H9 (cell line): ENCODE measurements at regions not wholly inside any gene's neighbourhood (a gene's known extent, or its start where the extent isn't known, plus 50 kb on each side); places are given as distances from the start of the nearest gene placed in this dataset.

Experiments
- DNase-seq: peaks from one replicate; pipeline ENCODE4 v3.0.0-alpha.2; 2017
- H2AFZ ChIP-seq: one replicate; pipeline ENCODE4 v1.6.1; 2013; ENCODE audit warnings: mild to moderate bottlenecking, low read length, control low read depth, moderate library complexity
- H2AK5ac ChIP-seq: 2 replicates; pipeline ENCODE4 v1.6.1; 2013; ENCODE audit warnings: low read length, control low read depth, mixed read lengths; ENCODE audit not compliant: insufficient read length
- H2BK120ac ChIP-seq: one replicate; pipeline ENCODE4 v1.6.1; 2013; ENCODE audit warnings: low read depth, mild to moderate bottlenecking, low read length, control low read depth, inconsistent platforms; ENCODE audit not compliant: poor library complexity, severe bottlenecking
- H2BK12ac ChIP-seq: 2 replicates; pipeline ENCODE4 v1.6.1; 2013; ENCODE audit warnings: low read length, control low read depth, mixed read lengths, low read depth; ENCODE audit not compliant: insufficient read length
- H2BK15ac ChIP-seq: 2 replicates; pipeline ENCODE4 v1.6.1; 2013; ENCODE audit warnings: low read depth, low read length, control low read depth
- H2BK20ac ChIP-seq: one replicate; pipeline ENCODE4 v1.6.1; 2013; ENCODE audit warnings: low read depth, mild to moderate bottlenecking, low read length, control low read depth, inconsistent platforms; ENCODE audit not compliant: poor library complexity, severe bottlenecking
- H2BK5ac ChIP-seq: 2 replicates; pipeline ENCODE4 v1.6.1; 2013; ENCODE audit warnings: low read length, control low read depth, mixed read lengths; ENCODE audit not compliant: insufficient read length
- H3K14ac ChIP-seq: 2 replicates; pipeline ENCODE4 v1.6.1; 2013; ENCODE audit warnings: low read length, control low read depth; ENCODE audit not compliant: insufficient read depth
- H3K18ac ChIP-seq: 2 replicates; pipeline ENCODE4 v1.6.1; 2013; ENCODE audit warnings: low read depth, mild to moderate bottlenecking, mixed read lengths, low read length, control low read depth; ENCODE audit not compliant: insufficient read length
- H3K23ac ChIP-seq: 2 replicates; pipeline ENCODE4 v1.6.1; 2013; ENCODE audit warnings: low read length, control low read depth, mixed read lengths, low read depth; ENCODE audit not compliant: insufficient read length
- H3K23me2 ChIP-seq: 2 replicates; pipeline ENCODE4 v1.6.1; 2013; ENCODE audit warnings: low read depth, mild to moderate bottlenecking, mixed read lengths, low read length, control low read depth; ENCODE audit not compliant: insufficient read length, poor library complexity, severe bottlenecking
- H3K27ac ChIP-seq: 2 replicates; pipeline ENCODE4 v1.5.1; 2013; ENCODE audit warnings: low read length, control low read depth, mixed read lengths, low read depth; ENCODE audit not compliant: insufficient read length
- H3K27me3 ChIP-seq: 2 replicates; pipeline ENCODE4 v1.6.1; 2013; ENCODE audit warnings: low read length, control low read depth, inconsistent platforms; ENCODE audit not compliant: insufficient read depth
- H3K4ac ChIP-seq: 2 replicates; pipeline ENCODE4 v1.6.1; 2013; ENCODE audit warnings: low read depth, mild to moderate bottlenecking, control low read depth, inconsistent platforms, low read length, moderate library complexity
- H3K4me1 ChIP-seq: 2 replicates; pipeline ENCODE4 v1.6.1; 2013; ENCODE audit warnings: low read length, control low read depth, inconsistent platforms; ENCODE audit not compliant: insufficient read depth
- H3K4me2 ChIP-seq: 2 replicates; pipeline ENCODE4 v1.6.1; 2013; ENCODE audit warnings: low read length, control low read depth, mixed read lengths; ENCODE audit not compliant: insufficient read length, insufficient read depth
- H3K56ac ChIP-seq: 2 replicates; pipeline ENCODE4 v1.6.1; 2013; ENCODE audit warnings: low read depth, mild to moderate bottlenecking, mixed read lengths, low read length, control low read depth; ENCODE audit not compliant: insufficient read length
- H3K79me1 ChIP-seq: 2 replicates; pipeline ENCODE4 v1.6.1; 2013; ENCODE audit warnings: low read depth, mild to moderate bottlenecking, moderate library complexity, low read length, control low read depth, inconsistent platforms; ENCODE audit not compliant: insufficient read depth, poor library complexity, severe bottlenecking
- H3K79me2 ChIP-seq: 2 replicates; pipeline ENCODE4 v1.6.1; 2013; ENCODE audit warnings: low read length, control low read depth, inconsistent platforms; ENCODE audit not compliant: insufficient read depth
- H3K9ac ChIP-seq: 2 replicates; pipeline ENCODE4 v1.6.1; 2013; ENCODE audit warnings: low read length, control low read depth, mixed read lengths; ENCODE audit not compliant: insufficient read length; ENCODE audit errors: extremely low read depth
- H3K9me3 ChIP-seq: one replicate; pipeline ENCODE4 v1.6.1; 2013; ENCODE audit warnings: low read depth, low read length, inconsistent platforms; ENCODE audit not compliant: control insufficient read depth
- H3T11ph ChIP-seq: one replicate; pipeline ENCODE4 v1.6.1; 2013; ENCODE audit warnings: mild to moderate bottlenecking, low read length, control low read depth, inconsistent platforms
- H4K20me1 ChIP-seq: one replicate; pipeline ENCODE4 v1.6.1; 2013; ENCODE audit not compliant: control insufficient read depth, insufficient read length, insufficient read depth
- H4K5ac ChIP-seq: 2 replicates; pipeline ENCODE4 v1.6.1; 2013; ENCODE audit warnings: low read depth, mild to moderate bottlenecking, mixed read lengths, low read length, control low read depth; ENCODE audit not compliant: insufficient read length
- H4K8ac ChIP-seq: replicated peaks from 2 replicates; pipeline ENCODE4 v1.6.1; 2013; ENCODE audit warnings: low read length, control low read depth, mixed read lengths, low read depth; ENCODE audit not compliant: insufficient read length
- H4K91ac ChIP-seq: 2 replicates; pipeline ENCODE4 v1.6.1; 2013; ENCODE audit warnings: low read depth, mild to moderate bottlenecking, moderate library complexity, mixed read lengths, low read length, control low read depth; ENCODE audit not compliant: insufficient read length
- H3K27ac Mint-ChIP-seq, 3 experiments: 2 replicates in 2 of 3; 3 replicates in 1 of 3; pipeline ENCODE4 v1.8.0; 2020 to 2021; ENCODE audit warnings: mixed read lengths in 3 of 3, mild to moderate bottlenecking in 1 of 3, moderate library complexity in 1 of 3
- H3K27me3 Mint-ChIP-seq: 2 replicates; pipeline ENCODE4 v1.8.0; 2021; ENCODE audit warnings: low read depth, mild to moderate bottlenecking, moderate library complexity, mixed read lengths
- H3K36me3 Mint-ChIP-seq, 3 experiments: 2 replicates in 2 of 3; 3 replicates in 1 of 3; pipeline ENCODE4 v1.8.0; 2020 to 2021; ENCODE audit warnings: low read depth in 3 of 3, mixed read lengths in 3 of 3; ENCODE audit not compliant: insufficient read depth in 1 of 3
- H3K4me1 Mint-ChIP-seq, 2 experiments: 2 replicates each; pipeline ENCODE4 v1.8.0; 2020; ENCODE audit warnings: mixed read lengths in 2 of 2
- H3K4me3 Mint-ChIP-seq, 2 experiments: 2 replicates in 1 of 2; 3 replicates in 1 of 2; pipeline ENCODE4 v1.8.0; 2020 to 2021; ENCODE audit warnings: mild to moderate bottlenecking in 2 of 2, mixed read lengths in 2 of 2, moderate library complexity in 1 of 2
- H3K9me3 Mint-ChIP-seq, 2 experiments: 2 replicates in 1 of 2; 3 replicates in 1 of 2; pipeline ENCODE4 v1.8.0; 2020; ENCODE audit warnings: mild to moderate bottlenecking in 2 of 2, mixed read lengths in 2 of 2, moderate library complexity in 1 of 2
- CTCF ChIP-seq: fragments of 200-600 bp; sonication (generic); conservative IDR thresholded peaks from 3 replicates; pipeline ENCODE4 v1.8.0; 2021; ENCODE audit warnings: antibody characterized with exemption, mild to moderate bottlenecking
- WGBS: extraction: QIAGEN DNeasy Blood & Tissue Kit; methylation state at CpG from one replicate; pipeline ENCODE4 v1.1.7; 2013; ENCODE audit warnings: missing lambda C conversion rate, low lambda C conversion rate, mixed read lengths; ENCODE audit not compliant: insufficient read length; ENCODE audit errors: extremely low coverage; 5-methylcytosine and 5-hydroxymethylcytosine counted together

GRCh38 chr1:244207935-244208244 lies 156.8 kb downstream of the ZBTB18 start:
- H4K8ac ChIP-seq = no peak overlapping the region
- no peak overlapping the region for H2AK5ac ChIP-seq
- no peak overlapping the region for H3K4ac ChIP-seq
- no peak for DNase-seq
- H2BK5ac ChIP-seq = no peak overlapping the region
- H3K9me3 ChIP-seq = no peaks in the 10 kb centered on the region
- H3K18ac ChIP-seq = no peak overlapping the region
- H2BK12ac ChIP-seq = no peak overlapping the region
- no peaks in the 10 kb centered on the region for H3K4me1 ChIP-seq
- no peaks in the 10 kb centered on the region for H3K23me2 ChIP-seq
- H3T11ph ChIP-seq = no peak overlapping the region
- H3K23ac ChIP-seq = no peak overlapping the region
- Mint-ChIP-seq H3K4me3 (no peak overlapping the region), H3K4me1 (peaks cover 2 to 5% of the 10 kb centered on the region in 2 experiments; a peak in 3 of 4 replicates), H3K36me3 (no peaks in the 10 kb centered on the region), H3K27ac (no peak overlapping the region), H3K27me3 (no peaks in the 10 kb centered on the region; the same call in 1 of the 2 replicates), H3K9me3 (no peaks in the 10 kb centered on the region)
- H3K79me1 ChIP-seq = no peaks in the 10 kb centered on the region
- no peaks in the 10 kb centered on the region for H3K27me3 ChIP-seq
- WGBS = no CpG with 5 or more reads among the region's 2 CpGs
- H3K9ac ChIP-seq = no peak overlapping the region
- H4K5ac ChIP-seq = no peak overlapping the region
- no peak overlapping the region for H2BK15ac ChIP-seq
- no peak overlapping the region for H3K56ac ChIP-seq
- H3K79me2 ChIP-seq = no peaks in the 10 kb centered on the region
- H2BK120ac ChIP-seq = no peak overlapping the region
- TF ChIP-seq CTCF = no peak
- H4K20me1 ChIP-seq = no peaks in the 10 kb centered on the region
- H4K91ac ChIP-seq = no peak overlapping the region
- no peak overlapping the region for H2BK20ac ChIP-seq
- no peak overlapping the region for H3K4me2 ChIP-seq
- H3K14ac ChIP-seq = no peak overlapping the region
- no peak overlapping the region for H3K27ac ChIP-seq
- no peak overlapping the region for H2AFZ ChIP-seq
